ENCODE measurements at regions not wholly inside any gene's neighbourhood (a gene's known extent, or its start where the extent isn't known, plus 50 kb on each side); places are given as distances from the start of the nearest gene placed in this dataset.

GRCh38 chr12:88982694-88983093 lies 369.6 kb downstream of the DUSP6 start:
- TF ChIP-seq SUZ12 (IDR thresholded peaks at IDR 0.05; ENCODE audit: extremely low read depth, insufficient read depth, insufficient read length) (no peak), ZNF274 (IDR thresholded peaks at IDR 0.05; ENCODE audit: low read depth, low read length) (no peak)
